ENCODE measurements at regions not wholly inside any gene's neighbourhood (a gene's known extent, or its start where the extent isn't known, plus 50 kb on each side); places are given as distances from the start of the nearest gene placed in this dataset.

GRCh38 chr6:55642366-55642765 lies 63.4 kb upstream of the HMGCLL1 start:
- POLR2A ChIA-PET, result no interaction called here
- Histone ChIP-seq H3K79me2 (ENCODE audit: insufficient read depth, low read length) (no peaks in the 10 kb centered on the region), H3K9ac (ENCODE audit: low read length) (no peak overlapping the region), H3K4me1 (ENCODE audit: control insufficient read depth in 1 of 2, insufficient read depth in 2 of 2, low read length in 2 of 2) (no peaks in the 10 kb centered on the region), H3K36me3 (ENCODE audit: control insufficient read depth in 1 of 2, insufficient read depth in 2 of 2, low read length in 2 of 2) (no peaks in the 10 kb centered on the region), H3K27ac (ENCODE audit: low read depth, low read length) (no peak overlapping the region), H2AFZ (ENCODE audit: low read depth, low read length, poor library complexity, severe bottlenecking) (no peak overlapping the region), H3K9me3 (ENCODE audit: control insufficient read depth in 1 of 2, insufficient read depth in 1 of 2, low read depth in 1 of 2, low read length in 2 of 2) (no peaks in the 10 kb centered on the region), H3K4me2 (ENCODE audit: low read length) (no peak overlapping the region), H3K27me3 (ENCODE audit: insufficient read depth, low read length) (peaks cover 5% of the 10 kb centered on the region), H4K20me1 (ENCODE audit: insufficient read depth) (no peaks in the 10 kb centered on the region), H3K4me3 (replicated peaks in 1 of 2; ENCODE audit: low read depth in 1 of 2, low read length in 2 of 2) (no peak overlapping the region), H3K9me2 (ENCODE audit: insufficient read depth) (no peaks in the 10 kb centered on the region)
- ATAC-seq, result no peak
- no peak for DNase-seq (ENCODE audit: low read depth, low spot score)
- intact Hi-C loops (cut with micrococcal nuclease), result no loop called here
- CTCF ChIA-PET, result no interaction called here
- TF ChIP-seq SIN3A (IDR thresholded peaks at IDR 0.05; ENCODE audit: low read depth), result no peak
- no peak for TF ChIP-seq ZFX (IDR thresholded peaks at IDR 0.05)
- no peak for TF ChIP-seq ATF3 (IDR thresholded peaks at IDR 0.05)
- TF ChIP-seq SRF (IDR thresholded peaks at IDR 0.05; ENCODE audit: low read depth), result no peak
- RAD21 ChIA-PET (ENCODE audit: low non-redundant PET in 1 of 2, low total read pairs in 2 of 2, uncharacterized antibody in 2 of 2, unreplicated experiment in 2 of 2), result no interaction called here
- BruUV-seq (replicated peaks), result no TSS peak

- Histone ChIP-seq H3K9me2 (ENCODE audit: insufficient read depth) (no peaks in the 10 kb centered on the region), H3K27ac (ENCODE audit: low read depth, low read length) (no peak overlapping the region), H3K79me2 (ENCODE audit: insufficient read depth, low read length) (no peaks in the 10 kb centered on the region), H3K9ac (ENCODE audit: low read length) (no peak overlapping the region), H3K36me3 (ENCODE audit: control insufficient read depth in 1 of 2, insufficient read depth in 2 of 2, low read length in 2 of 2) (no peaks in the 10 kb centered on the region), H4K20me1 (ENCODE audit: insufficient read depth) (no peaks in the 10 kb centered on the region), H2AFZ (ENCODE audit: low read depth, low read length, poor library complexity, severe bottlenecking) (no peak overlapping the region), H3K4me1 (ENCODE audit: control insufficient read depth in 1 of 2, insufficient read depth in 2 of 2, low read length in 2 of 2) (no peaks in the 10 kb centered on the region), H3K4me3 (replicated peaks in 1 of 2; ENCODE audit: low read depth in 1 of 2, low read length in 2 of 2) (no peak overlapping the region), H3K9me3 (ENCODE audit: control insufficient read depth in 1 of 2, insufficient read depth in 1 of 2, low read depth in 1 of 2, low read length in 2 of 2) (no peaks in the 10 kb centered on the region), H3K27me3 (ENCODE audit: insufficient read depth, low read length) (peaks cover 15% of the 10 kb centered on the region), H3K4me2 (ENCODE audit: low read length) (no peak overlapping the region)
- POLR2A ChIA-PET, result no interaction called here
- CTCF ChIA-PET, result interaction anchor here (0.9 kb wide), 1 partner anchor 305 kb away, joined by 3 read pairs; no protein-coding TSS in a partner anchor
- DNase-seq (ENCODE audit: low read depth, low spot score) (no peak), ATAC-seq (no peak)
- RAD21 ChIA-PET (ENCODE audit: low non-redundant PET in 1 of 2, low total read pairs in 2 of 2, uncharacterized antibody in 2 of 2, unreplicated experiment in 2 of 2), result no interaction called here
- BruUV-seq (replicated peaks), result no TSS peak
- intact Hi-C loops (cut with micrococcal nuclease), result no loop called here
- TF ChIP-seq EZH2phosphoT487 (IDR thresholded peaks at IDR 0.05; ENCODE audit: borderline replicate concordance), result no peak
- TF ChIP-seq SIN3A (IDR thresholded peaks at IDR 0.05; ENCODE audit: low read depth), result no peak
- no peak for TF ChIP-seq SRF (IDR thresholded peaks at IDR 0.05; ENCODE audit: low read depth)
- no peak for TF ChIP-seq ZNF274 (IDR thresholded peaks at IDR 0.05; ENCODE audit: low read depth, low read length)
- TF ChIP-seq SP1 (IDR thresholded peaks at IDR 0.05; ENCODE audit: low read depth), result no peak
- TF ChIP-seq FOSL1 (IDR thresholded peaks at IDR 0.05; ENCODE audit: low read depth), result no peak
- no peak for TF ChIP-seq JUND (IDR thresholded peaks at IDR 0.05)
- TF ChIP-seq RAD21 (IDR thresholded peaks at IDR 0.05; ENCODE audit: low read depth), result no peak
- no peak for TF ChIP-seq POLR2AphosphoS5 (IDR thresholded peaks at IDR 0.05; ENCODE audit: low read depth, low read length)
- no peak for TF ChIP-seq EZH2 (IDR thresholded peaks at IDR 0.05)
- no peak for TF ChIP-seq ZFX (IDR thresholded peaks at IDR 0.05)
- no peak for TF ChIP-seq TCF7L2 (IDR thresholded peaks at IDR 0.05; ENCODE audit: borderline replicate concordance, extremely low read depth, insufficient read depth, insufficient read length)
- no peak for TF ChIP-seq ATF3 (IDR thresholded peaks at IDR 0.05)
- no peak for TF ChIP-seq REST (IDR thresholded peaks at IDR 0.05; ENCODE audit: low read depth)
- TF ChIP-seq POLR2A (IDR thresholded peaks at IDR 0.05; ENCODE audit: borderline replicate concordance, extremely low read depth, insufficient read depth, insufficient read length), result no peak
Measured at GRCh38 chr6:55636406-55637102, 57.6 kb upstream of the HMGCLL1 start.
